ENCODE measurements at regions not wholly inside any gene's neighbourhood (a gene's known extent, or its start where the extent isn't known, plus 50 kb on each side); places are given as distances from the start of the nearest gene placed in this dataset.

DNA sequence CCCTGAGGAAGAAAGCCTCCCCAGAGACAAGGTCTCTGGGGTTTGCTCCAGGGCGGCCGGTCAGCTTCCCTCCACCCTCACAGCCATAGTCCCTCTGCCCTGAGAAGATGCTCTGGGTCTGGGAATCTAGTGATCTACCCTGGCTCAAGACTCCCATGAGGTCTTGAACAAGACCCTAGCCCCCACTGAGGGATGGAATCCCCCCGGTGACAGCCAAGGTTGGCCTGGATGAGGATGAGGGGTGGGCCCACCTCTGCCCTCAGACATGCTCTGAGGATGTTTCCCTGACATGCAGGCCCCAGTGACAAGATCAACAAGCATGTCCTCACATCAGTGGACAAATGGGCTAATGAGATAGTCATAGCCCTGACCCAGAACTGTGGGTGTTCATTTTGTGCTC is 138.6 kb downstream of the C5orf15 start:
- no peak for DNase-seq (ENCODE audit: low spot score)

DNA sequence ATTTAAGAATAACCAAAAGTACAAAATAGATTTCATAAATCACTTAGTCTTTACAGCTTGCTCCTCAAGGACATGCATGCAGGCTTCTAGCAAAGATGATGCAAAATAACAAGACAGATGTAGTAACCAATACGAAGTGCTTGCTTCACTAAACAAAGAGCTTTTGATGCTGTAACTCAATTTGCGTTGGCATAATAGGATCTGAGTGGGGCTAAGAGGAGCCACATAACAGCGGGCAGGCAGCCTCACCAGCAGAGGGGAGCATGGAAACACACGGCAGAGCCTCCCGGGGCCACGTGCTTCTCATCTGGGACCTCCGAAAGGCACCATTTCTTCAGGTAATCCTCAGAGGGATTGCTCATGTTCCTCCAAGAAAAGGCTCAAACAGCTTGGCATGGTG is 139.7 kb downstream of the C5orf15 start:
- no peak for DNase-seq (ENCODE audit: low spot score)

DNA sequence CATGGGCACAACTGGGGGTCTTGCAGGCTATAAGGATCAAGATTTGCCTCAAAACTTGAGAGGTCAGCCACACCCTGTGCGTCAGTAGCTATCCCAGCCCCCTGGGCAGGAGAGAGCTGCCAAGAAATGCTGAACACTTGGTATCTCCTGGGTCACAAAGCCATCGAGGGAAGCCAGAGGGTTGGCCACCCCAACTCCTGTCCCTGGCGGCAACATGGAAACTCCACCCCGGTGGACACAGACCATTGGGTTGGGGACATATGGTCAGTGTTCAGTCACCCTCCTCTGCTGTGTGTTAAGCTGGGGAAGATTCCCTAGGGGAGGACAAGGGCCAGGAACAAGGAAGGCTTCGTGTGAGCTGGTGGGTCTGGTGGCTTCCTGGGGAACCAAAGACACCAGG is 140.6 kb downstream of the C5orf15 start:
- DNase-seq (ENCODE audit: low spot score): no peak

DNA sequence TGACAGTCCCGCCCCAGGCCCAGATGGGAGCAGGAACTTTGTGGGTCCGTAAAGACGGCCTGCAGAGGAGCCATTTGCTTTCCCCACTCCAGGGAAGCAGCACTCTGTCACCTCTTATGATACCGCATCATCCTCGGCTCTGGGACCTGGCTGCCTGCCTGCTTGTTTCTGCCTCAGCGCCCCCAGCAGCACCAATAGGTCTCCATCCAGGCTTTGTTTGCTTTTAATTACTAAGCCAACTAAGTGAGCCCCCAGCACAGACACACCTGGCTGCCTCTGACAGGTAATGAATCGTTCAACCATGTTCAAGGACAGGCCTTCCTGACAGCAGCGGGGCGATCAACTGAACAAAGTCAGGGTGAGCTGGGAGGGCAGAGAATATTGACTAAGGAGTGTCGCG is 141.4 kb downstream of the C5orf15 start:
- no peak for DNase-seq (ENCODE audit: low spot score)

DNA sequence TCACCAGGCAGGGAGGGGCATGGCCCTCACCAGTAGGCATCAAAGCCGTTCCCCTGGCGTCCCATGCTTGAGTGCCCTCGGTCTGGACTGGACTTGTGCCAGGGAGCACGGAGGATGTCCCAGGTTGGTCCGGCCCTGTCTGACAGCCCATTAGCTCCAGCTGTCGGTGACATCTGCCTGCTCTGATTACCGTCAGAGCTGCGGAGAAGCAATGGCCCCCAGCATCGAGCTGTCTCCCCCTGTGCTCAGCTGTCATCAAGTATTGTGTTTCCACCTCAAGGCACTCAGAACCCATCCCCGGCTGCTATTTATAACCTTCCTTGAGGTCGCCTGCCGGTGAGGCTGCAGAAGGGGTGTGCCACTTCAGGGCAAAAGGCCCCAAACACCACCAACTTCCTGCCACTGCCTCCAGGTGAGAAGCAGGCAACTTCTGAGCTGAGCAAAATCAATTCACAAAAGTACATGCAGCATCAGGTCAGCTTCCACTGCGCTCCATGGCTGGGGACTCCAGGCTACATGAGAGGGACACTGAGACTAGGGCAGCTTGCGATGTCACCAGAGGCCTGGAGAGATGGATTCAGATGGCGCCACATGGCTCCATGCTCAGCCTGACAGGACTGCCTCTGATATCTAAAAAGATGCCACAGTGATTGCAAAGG is 142.7 kb downstream of the C5orf15 start:
- DNase-seq (ENCODE audit: low spot score): no peak

DNA sequence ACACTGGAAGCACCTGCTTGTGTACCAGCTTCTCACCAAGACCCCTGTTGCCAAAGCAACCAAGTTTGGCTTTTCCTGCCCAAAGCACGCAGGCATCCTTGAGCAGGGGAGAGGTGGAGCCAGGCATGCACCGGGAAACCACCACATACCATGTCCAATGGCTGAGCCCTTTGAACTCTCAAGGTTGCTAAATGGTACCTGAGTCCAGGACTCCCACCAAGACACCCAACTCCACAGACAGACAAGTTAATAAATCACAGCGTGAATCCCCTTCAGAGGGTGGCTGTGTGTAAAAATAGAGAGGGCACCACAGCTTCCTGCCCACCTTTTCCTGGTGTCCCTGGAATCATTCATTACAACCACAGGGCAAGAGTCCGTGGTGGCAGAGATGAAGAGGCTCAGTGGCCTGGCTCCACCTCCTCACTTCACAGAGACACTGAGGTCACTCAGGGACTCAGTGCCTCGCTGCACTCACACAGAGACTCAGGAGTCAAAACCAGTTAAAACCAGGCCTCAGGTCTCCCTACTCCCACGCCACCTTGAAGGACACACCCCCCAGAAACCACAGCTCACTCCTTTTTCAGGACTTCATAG is 143.7 kb downstream of the C5orf15 start:
- DNase-seq (ENCODE audit: low spot score): no peak

DNA sequence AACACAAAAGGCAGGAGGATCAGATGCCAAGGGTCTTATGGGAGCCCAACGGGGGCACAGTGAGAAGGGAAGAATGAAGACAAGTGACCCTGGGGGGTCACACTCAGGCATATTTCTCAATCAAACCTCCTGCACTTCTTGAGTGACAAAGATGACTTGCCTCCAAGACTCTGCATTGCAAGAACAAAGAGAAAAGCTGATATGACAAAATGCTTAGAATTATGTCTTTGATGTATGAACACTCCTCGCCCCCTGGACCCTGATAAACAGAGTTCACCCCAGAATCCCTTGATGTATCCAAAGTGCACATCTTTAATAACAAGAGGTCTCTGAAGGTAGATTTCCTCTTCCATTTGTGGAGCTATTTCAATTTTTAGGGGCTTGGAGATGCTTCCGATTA is 146.5 kb downstream of the C5orf15 start:
- DNase-seq (ENCODE audit: low spot score): no peak

DNA sequence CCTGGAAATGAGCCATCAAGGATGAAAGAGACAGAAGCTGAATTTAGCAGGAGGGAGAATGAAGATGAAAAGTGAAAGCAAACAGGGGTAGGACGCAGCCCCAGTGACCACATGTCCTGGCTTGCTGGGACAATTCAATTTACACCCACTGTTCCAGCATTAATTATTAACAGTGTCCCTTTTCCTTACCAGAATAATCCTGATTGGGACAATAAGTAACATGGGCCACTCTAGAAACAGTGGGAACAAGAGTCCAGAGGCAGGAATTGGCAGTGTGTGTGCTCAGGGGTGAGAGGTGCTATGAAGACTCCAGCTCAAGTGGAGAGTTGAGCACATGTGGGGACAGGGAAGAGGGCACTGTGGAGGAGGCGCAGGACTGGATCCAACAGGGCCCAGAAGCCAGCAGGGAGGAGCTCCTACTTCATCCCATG is 147.1 kb downstream of the C5orf15 start:
- no peak for DNase-seq (ENCODE audit: low spot score)

DNA sequence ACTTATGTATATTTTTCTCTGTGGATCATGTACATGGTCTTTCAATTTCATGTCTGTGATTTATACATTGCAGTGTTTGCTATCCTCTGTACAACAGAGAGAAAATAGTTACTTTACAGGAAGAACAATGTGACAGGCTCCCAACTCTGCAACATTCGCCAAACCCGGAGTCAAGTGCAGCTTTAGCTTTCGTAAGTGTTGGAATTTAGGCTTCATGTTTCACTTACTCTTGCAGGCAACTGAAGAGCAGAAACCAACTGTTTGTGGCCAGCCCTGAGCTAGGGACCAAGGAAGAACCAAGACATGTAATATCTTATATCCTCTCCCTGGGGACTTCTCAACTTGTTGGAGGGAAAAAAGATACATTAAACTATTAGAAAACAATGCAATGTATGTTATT is 147.9 kb downstream of the C5orf15 start:
- no peak for DNase-seq (ENCODE audit: low spot score)

DNA sequence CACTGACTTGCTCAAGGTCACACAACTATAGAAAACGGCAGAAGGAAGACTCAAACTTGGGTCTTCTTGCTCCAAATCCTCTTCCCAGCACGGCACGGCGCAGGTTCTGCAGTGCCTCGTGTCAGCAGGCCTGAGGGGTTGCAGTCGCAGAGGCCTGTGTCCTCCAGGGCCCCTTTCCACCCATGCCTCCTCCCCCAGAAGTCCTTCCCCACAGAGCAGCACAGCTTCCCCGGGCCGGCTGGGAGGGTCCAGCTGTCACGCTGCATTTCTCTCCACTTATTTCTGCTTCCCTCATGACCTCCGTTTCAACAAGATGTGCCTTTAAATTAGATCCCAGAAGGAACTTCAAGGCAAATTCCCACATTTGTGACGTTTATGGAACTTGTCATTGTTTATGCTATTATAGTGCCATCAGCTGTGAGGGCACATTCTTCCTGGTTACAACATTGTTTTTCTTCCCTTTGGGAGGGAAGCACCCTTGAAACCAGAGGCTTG is 148.4 kb downstream of the C5orf15 start:
- DNase-seq (ENCODE audit: low spot score): no peak

DNA sequence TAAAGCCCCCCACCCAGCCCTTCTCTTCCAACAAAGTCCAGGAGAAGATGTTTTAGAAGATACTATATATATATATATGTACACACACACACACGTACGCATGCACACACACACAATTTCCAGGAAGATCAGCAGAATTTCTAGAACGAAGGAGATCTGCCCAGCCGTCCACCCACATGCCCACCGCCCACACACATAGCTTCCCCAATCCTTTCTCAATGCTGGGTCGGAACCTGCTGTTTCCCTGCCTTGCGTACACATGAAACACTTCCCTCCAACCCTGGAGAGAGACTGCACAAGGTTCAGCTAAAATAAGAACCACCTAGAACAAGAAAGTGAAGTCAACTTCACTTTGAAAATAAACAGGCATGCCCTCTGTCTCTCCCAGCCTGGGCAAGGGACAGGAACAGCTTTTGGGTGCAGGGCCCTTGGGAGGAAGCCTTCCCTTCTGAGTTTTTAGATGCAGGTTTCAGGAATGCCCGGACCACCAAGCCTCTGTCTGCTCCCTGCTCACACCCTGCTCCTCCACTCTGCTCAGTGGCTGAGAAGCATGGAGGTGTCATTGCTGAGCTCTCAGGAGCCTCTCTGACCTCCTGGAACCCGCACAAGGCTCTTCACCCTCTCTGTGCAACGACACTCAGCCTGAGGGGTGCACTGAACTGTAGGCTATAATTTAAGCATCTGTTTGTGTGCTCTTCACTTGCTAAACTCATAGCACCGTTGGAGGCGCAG is 149.4 kb downstream of the C5orf15 start:
- no peak for DNase-seq (ENCODE audit: low spot score)

DNA sequence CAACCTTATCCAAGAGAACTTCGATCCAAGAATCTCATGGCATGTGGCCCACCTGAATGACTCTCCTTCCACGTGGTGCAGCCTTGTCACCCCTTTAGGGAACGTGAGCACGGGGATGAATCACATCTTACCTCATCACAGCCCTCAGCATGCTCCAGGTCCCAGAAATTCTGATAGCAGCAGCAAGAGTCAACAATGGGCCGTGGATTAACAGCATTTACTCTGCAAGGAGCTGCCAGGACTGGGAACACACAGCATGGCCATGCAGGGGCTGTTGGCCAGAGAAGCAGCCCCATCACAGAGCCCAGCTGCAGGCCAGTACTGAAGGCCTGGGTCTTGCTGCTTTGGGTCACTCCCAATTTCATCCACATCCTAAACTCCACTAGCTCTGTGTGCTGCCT is 150.4 kb downstream of the C5orf15 start:
- DNase-seq (ENCODE audit: low spot score): no peak

DNA sequence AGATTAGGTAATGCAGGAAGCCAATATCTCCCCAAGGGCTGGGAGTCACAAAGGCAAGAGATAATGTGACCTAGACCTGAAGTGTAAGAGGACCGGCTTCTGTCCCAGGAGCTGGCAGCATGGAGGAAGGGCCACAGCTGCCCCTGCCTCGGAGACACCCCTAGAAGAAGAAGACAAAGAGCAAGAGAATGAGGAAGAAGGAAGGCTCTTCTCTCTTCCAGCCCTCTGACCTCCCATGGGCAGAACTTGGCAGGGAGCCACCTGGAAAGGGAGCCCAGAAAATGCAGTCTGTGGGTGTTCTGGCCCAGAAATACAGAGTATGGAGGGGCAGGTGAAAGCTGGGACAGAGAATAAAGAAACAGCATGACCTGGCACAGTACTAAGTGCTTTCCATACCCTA is 151.0 kb downstream of the C5orf15 start:
- no peak for DNase-seq (ENCODE audit: low spot score)

DNA sequence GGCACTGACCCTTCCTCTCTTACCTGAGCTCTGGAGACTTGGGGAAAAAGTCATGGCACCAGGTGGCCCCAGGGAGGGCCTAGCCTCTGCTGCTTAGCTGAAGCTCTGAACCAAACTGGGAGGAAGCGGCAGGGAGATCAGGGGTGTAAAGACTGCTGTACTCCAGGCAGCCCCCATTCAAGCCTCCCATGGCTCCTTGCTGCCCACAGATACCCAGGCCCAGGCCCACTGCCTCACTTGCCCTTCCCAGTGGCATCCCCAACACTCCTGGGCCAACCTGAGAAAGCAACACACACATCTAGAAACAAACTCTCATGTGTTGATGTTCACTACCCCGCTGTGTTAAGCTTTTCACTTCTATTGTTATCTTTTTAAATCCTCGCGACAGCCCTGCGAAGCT is 151.6 kb downstream of the C5orf15 start:
- DNase-seq (ENCODE audit: low spot score): no peak

DNA sequence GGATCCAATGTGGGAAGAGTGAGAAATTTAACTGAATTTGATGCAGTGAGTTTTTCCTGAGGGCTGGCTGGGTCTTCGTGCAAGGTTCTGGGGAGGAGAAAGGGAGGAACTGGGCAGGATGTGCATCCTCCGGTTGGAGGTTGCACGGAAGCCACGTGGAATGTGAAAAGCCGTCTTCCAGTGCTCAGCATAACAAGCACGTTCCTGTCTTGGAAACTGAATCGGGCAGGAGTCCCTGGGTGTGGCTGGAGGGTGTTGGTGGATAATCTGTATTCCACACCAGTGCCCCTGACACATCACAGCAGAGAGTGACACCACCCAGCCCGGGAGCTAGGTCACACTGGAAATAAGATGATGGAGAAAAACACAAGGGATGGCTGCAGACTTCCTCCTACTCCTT is 154.3 kb downstream of the C5orf15 start:
- no peak for DNase-seq (ENCODE audit: low spot score)

DNA sequence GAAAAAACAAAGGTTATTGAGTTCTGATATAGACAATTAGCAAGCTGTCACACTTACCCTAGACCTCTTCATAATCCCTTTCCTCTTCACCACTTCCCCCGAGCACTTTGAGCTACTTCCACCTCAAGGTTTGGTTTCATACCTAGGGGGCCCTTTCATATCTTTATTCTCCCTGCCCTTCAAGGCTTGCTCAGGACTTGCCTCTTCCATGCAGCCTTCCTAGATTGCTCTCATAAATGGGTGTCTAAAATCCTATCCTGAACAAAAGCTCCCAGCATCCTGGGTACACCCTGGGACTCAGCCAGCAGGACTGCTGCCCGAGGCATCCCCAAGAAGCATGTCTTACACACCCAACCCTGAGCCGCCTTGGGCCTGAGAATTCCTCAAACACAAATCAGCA is 157.3 kb downstream of the C5orf15 start:
- DNase-seq (ENCODE audit: low spot score): no peak

DNA sequence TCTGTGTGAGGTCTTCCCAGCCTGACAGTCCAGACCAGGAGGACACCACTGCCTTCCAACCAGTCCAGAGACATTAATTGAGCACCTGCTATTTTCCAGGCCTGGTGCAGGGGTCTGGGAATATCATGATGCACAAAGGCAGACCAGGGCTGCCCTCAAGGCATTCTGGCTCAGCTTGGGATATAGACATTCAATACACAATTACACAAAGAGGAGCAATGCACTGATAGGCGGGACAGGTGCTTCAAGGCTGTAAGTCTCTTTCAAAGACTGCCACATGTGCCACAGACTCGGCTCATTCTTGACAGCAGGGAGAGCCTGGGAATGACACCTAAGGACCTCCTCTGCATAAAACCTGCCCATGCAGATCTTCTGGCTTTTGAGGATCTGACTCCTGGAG is 158.6 kb downstream of the C5orf15 start:
- DNase-seq (ENCODE audit: low spot score): no peak

DNA sequence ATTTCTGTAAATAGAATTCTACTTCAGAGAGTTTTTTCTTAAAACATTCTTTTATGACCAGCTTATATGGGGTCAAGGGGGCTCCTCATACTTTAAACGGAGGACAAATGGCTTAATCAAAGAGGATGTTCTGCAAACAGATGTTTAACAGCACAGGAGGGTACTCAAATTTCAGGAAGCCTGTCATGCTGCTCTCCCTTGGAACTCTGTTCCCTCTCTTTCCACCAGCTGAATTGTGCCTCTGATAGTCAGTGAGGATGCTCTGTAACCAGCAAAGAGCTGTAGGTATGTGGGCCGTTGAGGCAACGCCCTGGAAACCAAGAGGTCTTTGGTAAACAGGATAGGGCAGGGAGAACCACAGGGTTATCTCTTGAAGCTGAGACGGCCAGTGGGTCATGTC is 161.1 kb downstream of the C5orf15 start:
- DNase-seq (ENCODE audit: low spot score): no peak

DNA sequence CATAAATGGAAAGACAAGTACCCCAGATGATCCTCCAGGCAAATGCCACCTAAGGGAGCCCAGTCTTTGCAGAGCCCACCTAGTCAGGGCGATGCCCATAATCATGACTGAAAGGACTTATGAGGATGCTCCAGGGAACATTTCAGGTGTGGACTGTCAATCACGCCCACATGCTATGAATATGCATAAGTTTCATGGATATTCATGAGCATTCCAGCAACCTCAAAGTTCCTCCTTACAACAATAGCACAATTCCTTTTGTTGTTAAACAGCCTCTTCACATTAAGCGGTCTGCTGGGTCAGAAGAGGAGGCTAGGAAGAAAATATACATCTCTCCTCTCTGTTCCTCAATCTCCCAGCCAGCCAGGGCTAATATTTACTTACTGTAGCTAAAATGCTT is 161.6 kb downstream of the C5orf15 start:
- no peak for DNase-seq (ENCODE audit: low spot score)

DNA sequence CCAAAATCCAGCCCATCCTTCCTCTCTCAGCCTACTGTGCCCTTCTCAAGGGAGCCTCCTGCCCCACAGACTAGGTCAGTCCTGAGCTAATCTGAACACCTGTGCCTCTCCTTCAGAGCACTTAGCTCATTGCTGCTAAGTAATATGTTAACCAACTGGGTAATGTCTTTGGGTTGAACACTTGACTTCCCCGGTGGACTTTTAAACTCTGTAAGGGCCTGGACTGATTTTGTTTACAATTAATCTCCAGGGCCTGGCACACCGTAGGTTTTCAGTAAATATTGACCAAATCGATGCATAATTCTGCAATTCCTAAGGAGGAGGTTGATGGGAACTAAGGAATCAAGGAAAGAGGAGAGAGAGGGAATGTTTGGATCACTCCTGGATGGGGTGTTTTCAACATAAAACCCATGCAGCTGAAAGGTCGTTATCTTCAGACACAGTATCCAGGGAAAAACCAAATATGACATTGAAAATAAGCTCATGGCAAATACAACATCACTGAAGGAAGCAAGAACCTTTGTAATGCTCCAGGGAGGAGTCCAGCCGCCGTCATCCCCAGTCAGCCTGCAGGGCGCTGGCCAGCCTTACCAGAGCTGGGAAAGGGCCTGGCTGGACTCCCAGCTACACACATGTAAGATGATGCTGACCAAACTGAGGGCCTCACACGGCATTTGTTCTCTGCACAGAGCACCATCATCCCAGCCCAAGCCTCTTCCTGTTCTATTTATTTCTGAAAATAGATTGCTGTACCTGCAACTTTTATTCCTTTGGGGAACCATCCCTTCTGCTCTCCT is 166.3 kb downstream of the C5orf15 start:
- DNase-seq (ENCODE audit: low spot score): peak; percentile 20

DNA sequence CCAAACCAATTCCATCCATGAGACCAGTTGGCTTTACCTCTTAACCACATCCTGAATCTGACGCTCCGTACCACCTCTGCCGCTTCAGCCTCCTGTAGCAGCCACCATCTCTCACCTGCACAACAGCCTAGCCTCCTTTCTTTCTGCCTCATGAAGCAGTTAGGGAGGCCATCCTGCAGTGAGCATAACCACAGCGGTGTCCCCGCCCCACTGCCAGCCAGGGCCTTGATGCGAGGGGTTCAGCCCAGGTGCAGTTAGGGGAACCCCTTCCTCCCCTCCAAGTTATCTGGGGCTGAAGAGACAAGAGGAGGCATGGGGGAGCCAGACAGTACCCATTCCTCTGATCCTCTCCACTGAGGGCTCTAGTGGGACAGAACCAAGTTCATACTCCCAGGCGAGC is 167.0 kb downstream of the C5orf15 start:
- no peak for DNase-seq (ENCODE audit: low spot score)

DNA sequence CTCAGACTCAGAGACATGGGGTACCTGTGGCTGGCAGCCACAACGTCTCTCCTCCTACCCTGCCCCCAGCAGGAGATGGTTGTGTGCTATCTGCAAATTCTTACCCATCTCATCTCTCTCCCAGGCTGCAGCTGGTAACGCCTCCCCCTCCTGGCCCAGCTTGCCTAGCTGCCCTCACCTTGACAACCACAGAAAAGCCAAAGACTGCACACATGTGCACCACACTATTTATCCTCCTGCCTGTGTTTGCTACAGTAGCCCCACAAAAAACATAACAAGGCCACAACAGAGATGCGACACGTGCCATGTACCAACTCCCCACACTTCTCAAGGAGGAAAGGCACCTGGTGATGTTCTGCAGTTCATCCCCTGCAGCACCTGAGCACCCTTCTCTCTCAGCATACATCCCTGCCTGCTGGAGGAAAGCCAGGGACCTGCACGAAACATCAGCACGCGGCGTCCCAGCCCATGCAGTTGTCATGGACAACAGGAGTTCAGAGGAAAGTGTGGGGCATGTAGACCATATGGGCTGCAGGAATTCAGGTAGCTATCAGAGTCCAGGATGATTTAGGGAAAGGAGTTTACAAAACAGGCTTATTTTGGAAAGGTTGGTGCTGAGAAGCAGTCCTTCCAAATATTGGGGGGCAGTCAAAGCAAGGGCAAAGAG is 168.7 kb downstream of the C5orf15 start:
- no peak for DNase-seq (ENCODE audit: low spot score)
